Ovary (tissue), 7 donors: ENCODE measurements at regions not wholly inside any gene's neighbourhood (a gene's known extent, or its start where the extent isn't known, plus 50 kb on each side); places are given as distances from the start of the nearest gene placed in this dataset.

Source experiments
- DNase-seq, 5 donors: peaks; one replicate each; pipeline ENCODE4 v3.0.0-alpha.2; 2019 to 2020
- H3K27ac ChIP-seq, 2 donors: fragments of 200-600 bp; one replicate each; pipeline versions ENCODE4 v1.5.1 to v1.8.0; 2019 to 2022
- H3K27me3 ChIP-seq: fragments of 200-600 bp; one replicate; pipeline ENCODE4 v1.8.0; 2022
- H3K36me3 ChIP-seq: fragments of 200-600 bp; sonication (generic); one replicate; pipeline ENCODE4 v1.5.1; 2019
- H3K4me1 ChIP-seq: one replicate; pipeline ENCODE4 v1.8.1; 2013; ENCODE audit warnings: mild to moderate bottlenecking, moderate library complexity; ENCODE audit not compliant: insufficient read depth
- H3K4me3 ChIP-seq: fragments of 200-600 bp; sonication (generic); one replicate; pipeline ENCODE4 v1.5.1; 2017
- H3K9me3 ChIP-seq, 2 donors: fragments of 200-600 bp in 1 of 2; sonication (generic) in 1 of 2; one replicate each; pipeline versions ENCODE4 v1.5.1 to v1.8.1; 2013 to 2019; ENCODE audit warnings: mild to moderate bottlenecking in 1 of 2, moderate library complexity in 1 of 2
- EP300 ChIP-seq: sonication (generic); formaldehyde crosslinking; IDR thresholded peaks from one replicate; pipeline ENCODE4 v1.6.1; 2017; ENCODE audit warnings: antibody characterized with exemption
- POLR2A ChIP-seq: fragments of 450-650 bp; IDR thresholded peaks from one replicate; pipeline ENCODE4 v1.6.1; 2017; ENCODE audit warnings: antibody characterized with exemption, mild to moderate bottlenecking, moderate library complexity
- WGBS, 3 donors: extraction: QIAGEN DNeasy Blood & Tissue Kit in 1 of 3; methylation state at CpG; one replicate each; pipeline versions ENCODE4 v1.1.5 to v1.1.7; 2013 to 2017; 5-methylcytosine and 5-hydroxymethylcytosine counted together
- intact Hi-C, 4 donors: fragments of 100-400 bp; cut with DNase I; formaldehyde crosslinking; loops; one replicate each; pipeline versions ENCODE4 v1.11.0 to v1.15.1; 2022 to 2023
- TF ChIP-seq, protein P1 (sequence below), 3 donors: fragments of 450-650 bp in 2 of 3; fragments of 200-600 bp in 1 of 3; IDR thresholded peaks; one replicate each; pipeline versions ENCODE4 v1.5.1 to v1.8.0; 2016 to 2022; ENCODE audit warnings: antibody characterized with exemption in 3 of 3, mild to moderate bottlenecking in 1 of 3
- donor health status: DM: no; HTN: no; CAD: no; lungs with moderate emphysema.
- donor health status: DM: no; HTN: no; CAD: no.
- donor health status: Bipolar disorder and iron deficiency.
- donor health status: DM: no; HTN: no; CAD: no.
- donor health status: DM: yes; HTN: yes; CAD: no.

DNA sequence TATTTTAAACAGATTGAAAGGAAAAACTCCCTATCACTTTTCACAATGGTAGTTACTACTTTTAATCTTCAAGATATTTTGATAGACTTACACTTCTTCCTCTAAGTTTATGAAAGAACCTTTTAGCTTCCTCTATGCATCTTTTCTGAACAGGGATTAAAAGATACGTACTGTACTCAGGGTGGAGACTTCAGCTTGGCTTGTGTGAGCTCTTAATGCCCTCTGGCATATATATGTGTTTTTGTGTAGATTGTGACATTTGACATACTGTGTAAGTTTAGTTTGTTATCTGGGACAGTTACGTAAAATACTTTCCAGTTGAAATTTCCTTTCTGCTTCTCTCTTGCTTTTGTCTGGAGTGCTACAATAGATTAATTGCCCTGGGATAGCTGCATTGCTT is 109.3 kb upstream of the NUDT6 start:
- Histone ChIP-seq H3K4me1 (no peaks in the 10 kb centered on the region), H3K27ac (no peak overlapping the region), H3K9me3 (no peaks in the 10 kb centered on the region), H3K4me3 (no peak overlapping the region), H3K36me3 (no peaks in the 10 kb centered on the region), H3K27me3 (no peaks in the 10 kb centered on the region)
- no peak for DNase-seq
- TF ChIP-seq EP300 (no peak), POLR2A (no peak)
- TF ChIP-seq, protein P1, sequence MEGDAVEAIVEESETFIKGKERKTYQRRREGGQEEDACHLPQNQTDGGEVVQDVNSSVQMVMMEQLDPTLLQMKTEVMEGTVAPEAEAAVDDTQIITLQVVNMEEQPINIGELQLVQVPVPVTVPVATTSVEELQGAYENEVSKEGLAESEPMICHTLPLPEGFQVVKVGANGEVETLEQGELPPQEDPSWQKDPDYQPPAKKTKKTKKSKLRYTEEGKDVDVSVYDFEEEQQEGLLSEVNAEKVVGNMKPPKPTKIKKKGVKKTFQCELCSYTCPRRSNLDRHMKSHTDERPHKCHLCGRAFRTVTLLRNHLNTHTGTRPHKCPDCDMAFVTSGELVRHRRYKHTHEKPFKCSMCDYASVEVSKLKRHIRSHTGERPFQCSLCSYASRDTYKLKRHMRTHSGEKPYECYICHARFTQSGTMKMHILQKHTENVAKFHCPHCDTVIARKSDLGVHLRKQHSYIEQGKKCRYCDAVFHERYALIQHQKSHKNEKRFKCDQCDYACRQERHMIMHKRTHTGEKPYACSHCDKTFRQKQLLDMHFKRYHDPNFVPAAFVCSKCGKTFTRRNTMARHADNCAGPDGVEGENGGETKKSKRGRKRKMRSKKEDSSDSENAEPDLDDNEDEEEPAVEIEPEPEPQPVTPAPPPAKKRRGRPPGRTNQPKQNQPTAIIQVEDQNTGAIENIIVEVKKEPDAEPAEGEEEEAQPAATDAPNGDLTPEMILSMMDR (IDR thresholded peaks at IDR 0.05) = no peak
- WGBS, 3 donors = 69 to 98% (median 91%) methylated on average over 2 of the region's 2 CpGs
- intact Hi-C loops = no loop called here

DNA sequence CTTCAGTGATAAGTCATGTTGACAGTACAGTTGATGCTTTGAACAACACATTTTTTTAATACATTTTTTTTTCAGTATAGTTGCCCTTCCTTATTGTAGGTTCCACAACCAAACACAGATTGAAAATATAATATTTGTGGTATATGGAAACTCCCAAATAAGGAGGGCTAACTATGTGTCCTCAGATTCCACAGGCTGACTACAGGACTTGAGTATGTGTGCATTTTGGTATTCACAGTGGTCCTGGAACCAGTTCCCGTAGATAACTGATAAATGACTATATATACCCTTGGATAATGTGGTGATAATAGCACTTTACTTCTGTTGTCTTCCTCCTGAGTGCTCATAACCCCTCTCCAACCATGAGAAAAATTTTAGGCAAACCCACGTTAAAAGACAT is 111.6 kb upstream of the NUDT6 start:
- Histone ChIP-seq H3K4me1 (no peaks in the 10 kb centered on the region), H3K4me3 (no peak overlapping the region), H3K27me3 (no peaks in the 10 kb centered on the region), H3K27ac (no peak overlapping the region), H3K9me3 (no peaks in the 10 kb centered on the region), H3K36me3 (no peaks in the 10 kb centered on the region)
- 86 to 96% (median 95%) methylated on average over 2 of the region's 2 CpGs for WGBS, 3 donors
- intact Hi-C loops = no loop called here
- TF ChIP-seq EP300 (no peak), POLR2A (no peak)
- TF ChIP-seq, protein P1 (IDR thresholded peaks at IDR 0.05) = no peak
- no peak for DNase-seq

DNA sequence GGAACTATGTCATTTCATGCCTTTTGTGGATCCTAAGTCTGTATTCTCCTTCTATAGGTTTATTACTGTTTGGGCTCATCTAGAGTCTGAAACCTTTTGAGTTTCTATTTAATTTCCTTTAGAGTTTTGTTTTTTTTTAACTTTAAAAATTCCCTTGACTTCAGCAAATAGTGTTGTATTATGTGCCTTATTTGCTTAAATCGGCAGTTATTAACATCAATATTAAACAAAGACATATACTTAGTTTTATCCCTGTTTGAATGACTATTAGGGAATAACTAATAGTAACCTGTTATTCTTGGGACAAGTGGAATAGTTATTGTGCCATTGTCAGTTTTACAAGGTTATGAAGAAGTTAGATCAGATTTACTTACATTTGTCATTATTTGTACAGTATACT is 112.8 kb upstream of the NUDT6 start:
- Histone ChIP-seq H3K36me3 (no peaks in the 10 kb centered on the region), H3K27me3 (no peaks in the 10 kb centered on the region), H3K9me3 (no peaks in the 10 kb centered on the region), H3K4me3 (no peak overlapping the region), H3K4me1 (no peaks in the 10 kb centered on the region), H3K27ac (no peak overlapping the region)
- TF ChIP-seq, protein P1 (IDR thresholded peaks at IDR 0.05) = no peak
- TF ChIP-seq POLR2A = no peak
- no peak for TF ChIP-seq EP300
- WGBS, 3 donors = 92 to 98% (median 98%) methylated on average over 1 of the region's 1 CpG
- intact Hi-C loops = no loop called here
- no peak for DNase-seq

- Histone ChIP-seq H3K27me3 (no peaks in the 10 kb centered on the region), H3K4me1 (no peaks in the 10 kb centered on the region), H3K27ac (no peak overlapping the region), H3K36me3 (no peaks in the 10 kb centered on the region), H3K9me3 (no peaks in the 10 kb centered on the region), H3K4me3 (no peak overlapping the region)
- no peak for TF ChIP-seq POLR2A
- TF ChIP-seq, protein P1 (IDR thresholded peaks at IDR 0.05) = no peak
- TF ChIP-seq EP300 = no peak
- intact Hi-C loops = no loop called here
- DNase-seq = no peak
- WGBS, 3 donors = 21 to 25% (median 24%) methylated on average over 1 of the region's 1 CpG
These were observed 115.4 kb upstream of the NUDT6 start for GRCh38 chr4:123037804-123038203.

DNA sequence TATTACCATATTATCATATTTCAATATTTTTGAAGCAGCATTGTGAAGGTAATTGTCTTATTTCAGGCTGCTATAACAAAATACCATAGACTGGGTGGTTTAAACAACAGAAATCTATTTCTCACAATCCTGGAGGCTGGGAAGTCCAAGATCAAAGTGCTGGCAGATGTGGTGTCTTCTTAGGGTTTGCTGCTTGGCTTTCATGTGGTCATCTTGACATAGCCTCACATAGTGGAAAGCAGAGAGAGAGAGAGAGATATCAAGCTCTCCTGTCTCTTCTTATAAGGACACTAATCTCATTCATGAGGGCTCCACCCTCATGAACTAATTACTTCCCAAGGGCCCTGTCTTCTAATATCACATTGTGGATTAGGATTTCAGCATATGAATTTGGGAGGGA is 119.7 kb upstream of the NUDT6 start:
- H3K4me1 ChIP-seq = no peaks in the 10 kb centered on the region
- no peak for DNase-seq
- no peaks in the 10 kb centered on the region for H3K36me3 ChIP-seq
- H3K9me3 ChIP-seq = peaks cover 0 to 4% of the 10 kb centered on the region in 2 donors
- no peak overlapping the region for H3K4me3 ChIP-seq
- intact Hi-C loops = no loop called here
- TF ChIP-seq POLR2A = no peak
- TF ChIP-seq EP300 = no peak
- TF ChIP-seq, protein P1 (IDR thresholded peaks at IDR 0.05) = no peak
- H3K27ac ChIP-seq = no peak overlapping the region
- no peaks in the 10 kb centered on the region for H3K27me3 ChIP-seq
